GM12878 (cell line): ENCODE measurements at regions not wholly inside any gene's neighbourhood (a gene's known extent, or its start where the extent isn't known, plus 50 kb on each side); places are given as distances from the start of the nearest gene placed in this dataset.

Experiments used
- ESRRA ChIP-seq: IDR thresholded peaks from 2 replicates; pipeline ENCODE4 v1.6.1; 2012; ENCODE audit warnings: mild to moderate bottlenecking, low read length, improper control_type of control experiment
- MTA2 ChIP-seq: fragments of 450-650 bp; IDR thresholded peaks from 2 replicates; pipeline ENCODE4 v1.6.1; 2016; ENCODE audit warnings: low read depth, mild to moderate bottlenecking, moderate library complexity
- NBN ChIP-seq: fragments of 450-650 bp; IDR thresholded peaks from 2 replicates; pipeline ENCODE4 v1.6.1; 2016
- NR2C2 ChIP-seq: IDR thresholded peaks from 2 replicates; pipeline ENCODE4 v1.6.1; 2011; ENCODE audit warnings: borderline replicate concordance, low read depth; ENCODE audit not compliant: control insufficient read depth, insufficient read length
- PAX5 ChIP-seq: IDR thresholded peaks from 2 replicates; pipeline ENCODE4 v1.6.1; 2011; ENCODE audit warnings: low read depth, low read length, borderline replicate concordance
- SMAD1 ChIP-seq: fragments of 450-650 bp; IDR thresholded peaks from 2 replicates; pipeline ENCODE4 v1.6.1; 2018; ENCODE audit warnings: mild to moderate bottlenecking, low read depth; ENCODE audit not compliant: partially characterized antibody
- SPI1 ChIP-seq: IDR thresholded peaks from 2 replicates; pipeline ENCODE4 v1.6.1; 2011; ENCODE audit warnings: low read depth, mild to moderate bottlenecking, low read length, moderate library complexity, borderline replicate concordance; ENCODE audit not compliant: insufficient read depth
- SREBF1 ChIP-seq: IDR thresholded peaks from 2 replicates; pipeline ENCODE4 v1.6.1; 2012; ENCODE audit warnings: mild to moderate bottlenecking, low read length
- WRNIP1 ChIP-seq: IDR thresholded peaks from 2 replicates; pipeline ENCODE4 v1.6.1; 2011; ENCODE audit warnings: low read depth, low read length, improper control_type of control experiment, borderline replicate concordance
- TF ChIP-seq, protein P1 (sequence below): IDR thresholded peaks from 2 replicates; pipeline ENCODE4 v1.6.1; 2011; ENCODE audit warnings: borderline replicate concordance, low read depth, mild to moderate bottlenecking, moderate library complexity, mixed read lengths, low read length; ENCODE audit not compliant: insufficient read depth; ENCODE audit errors: extremely low read length
- TF ChIP-seq, protein P2 (sequence below): fragments of 150-350 bp; IDR thresholded peaks from 2 replicates; pipeline ENCODE4 v1.6.1; 2014; ENCODE audit warnings: mild to moderate bottlenecking, low read depth, low read length
- TF ChIP-seq, protein P3 (sequence below): IDR thresholded peaks from 2 replicates; pipeline ENCODE4 v1.6.1; 2012; ENCODE audit warnings: mild to moderate bottlenecking, low read depth, low read length

DNA sequence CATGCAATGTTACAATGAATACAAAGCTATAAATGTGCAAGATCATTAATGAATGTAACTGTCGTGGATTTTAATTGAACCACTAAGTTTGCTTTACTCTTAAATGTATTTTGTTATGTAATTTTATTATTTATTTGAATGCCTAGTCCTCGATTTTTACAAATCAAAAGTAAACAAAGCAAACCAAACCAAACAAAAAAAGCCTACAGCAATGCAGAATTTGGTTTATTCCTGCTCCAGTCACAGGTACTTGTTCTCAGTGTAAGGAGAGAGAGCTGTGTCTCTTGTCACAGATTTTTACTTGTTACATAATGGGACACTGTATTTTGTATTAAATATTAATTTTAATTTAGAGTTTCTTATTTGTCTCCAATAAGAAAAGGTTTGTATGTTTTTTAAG lies 584.3 kb upstream of the SLITRK6 start (continued):
- TF ChIP-seq, protein P1, sequence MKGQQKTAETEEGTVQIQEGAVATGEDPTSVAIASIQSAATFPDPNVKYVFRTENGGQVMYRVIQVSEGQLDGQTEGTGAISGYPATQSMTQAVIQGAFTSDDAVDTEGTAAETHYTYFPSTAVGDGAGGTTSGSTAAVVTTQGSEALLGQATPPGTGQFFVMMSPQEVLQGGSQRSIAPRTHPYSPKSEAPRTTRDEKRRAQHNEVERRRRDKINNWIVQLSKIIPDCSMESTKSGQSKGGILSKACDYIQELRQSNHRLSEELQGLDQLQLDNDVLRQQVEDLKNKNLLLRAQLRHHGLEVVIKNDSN, result no peak
- TF ChIP-seq, protein P2, sequence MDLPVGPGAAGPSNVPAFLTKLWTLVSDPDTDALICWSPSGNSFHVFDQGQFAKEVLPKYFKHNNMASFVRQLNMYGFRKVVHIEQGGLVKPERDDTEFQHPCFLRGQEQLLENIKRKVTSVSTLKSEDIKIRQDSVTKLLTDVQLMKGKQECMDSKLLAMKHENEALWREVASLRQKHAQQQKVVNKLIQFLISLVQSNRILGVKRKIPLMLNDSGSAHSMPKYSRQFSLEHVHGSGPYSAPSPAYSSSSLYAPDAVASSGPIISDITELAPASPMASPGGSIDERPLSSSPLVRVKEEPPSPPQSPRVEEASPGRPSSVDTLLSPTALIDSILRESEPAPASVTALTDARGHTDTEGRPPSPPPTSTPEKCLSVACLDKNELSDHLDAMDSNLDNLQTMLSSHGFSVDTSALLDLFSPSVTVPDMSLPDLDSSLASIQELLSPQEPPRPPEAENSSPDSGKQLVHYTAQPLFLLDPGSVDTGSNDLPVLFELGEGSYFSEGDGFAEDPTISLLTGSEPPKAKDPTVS, result no peak
- TF ChIP-seq PAX5 (no peak), SMAD1 (no peak), NBN (no peak), SREBF1 (no peak), ESRRA (no peak), SPI1 (no peak), NR2C2 (no peak), WRNIP1 (no peak), MTA2 (no peak)
- TF ChIP-seq, protein P3, sequence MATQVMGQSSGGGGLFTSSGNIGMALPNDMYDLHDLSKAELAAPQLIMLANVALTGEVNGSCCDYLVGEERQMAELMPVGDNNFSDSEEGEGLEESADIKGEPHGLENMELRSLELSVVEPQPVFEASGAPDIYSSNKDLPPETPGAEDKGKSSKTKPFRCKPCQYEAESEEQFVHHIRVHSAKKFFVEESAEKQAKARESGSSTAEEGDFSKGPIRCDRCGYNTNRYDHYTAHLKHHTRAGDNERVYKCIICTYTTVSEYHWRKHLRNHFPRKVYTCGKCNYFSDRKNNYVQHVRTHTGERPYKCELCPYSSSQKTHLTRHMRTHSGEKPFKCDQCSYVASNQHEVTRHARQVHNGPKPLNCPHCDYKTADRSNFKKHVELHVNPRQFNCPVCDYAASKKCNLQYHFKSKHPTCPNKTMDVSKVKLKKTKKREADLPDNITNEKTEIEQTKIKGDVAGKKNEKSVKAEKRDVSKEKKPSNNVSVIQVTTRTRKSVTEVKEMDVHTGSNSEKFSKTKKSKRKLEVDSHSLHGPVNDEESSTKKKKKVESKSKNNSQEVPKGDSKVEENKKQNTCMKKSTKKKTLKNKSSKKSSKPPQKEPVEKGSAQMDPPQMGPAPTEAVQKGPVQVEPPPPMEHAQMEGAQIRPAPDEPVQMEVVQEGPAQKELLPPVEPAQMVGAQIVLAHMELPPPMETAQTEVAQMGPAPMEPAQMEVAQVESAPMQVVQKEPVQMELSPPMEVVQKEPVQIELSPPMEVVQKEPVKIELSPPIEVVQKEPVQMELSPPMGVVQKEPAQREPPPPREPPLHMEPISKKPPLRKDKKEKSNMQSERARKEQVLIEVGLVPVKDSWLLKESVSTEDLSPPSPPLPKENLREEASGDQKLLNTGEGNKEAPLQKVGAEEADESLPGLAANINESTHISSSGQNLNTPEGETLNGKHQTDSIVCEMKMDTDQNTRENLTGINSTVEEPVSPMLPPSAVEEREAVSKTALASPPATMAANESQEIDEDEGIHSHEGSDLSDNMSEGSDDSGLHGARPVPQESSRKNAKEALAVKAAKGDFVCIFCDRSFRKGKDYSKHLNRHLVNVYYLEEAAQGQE, result no peak
- TF ChIP-seq, all 136 proteins: peak for 0
